Natural killer cell treated with Interleukin-12 subunit alpha and Interleukin-12 subunit beta and Interleukin-15 and Interleukin-18, amount 100 ng/mL, for 72 hours (primary cell): ENCODE measurements at regions not wholly inside any gene's neighbourhood (a gene's known extent, or its start where the extent isn't known, plus 50 kb on each side); places are given as distances from the start of the nearest gene placed in this dataset.

ENCODE experiments used
- ATAC-seq, 2 donors: fragments of 150-1000 bp; cut with Tn5 transposase in 1 of 2; sonication (Bioruptor Pico), chemical (Tn5 transposase) in 1 of 2; 2 replicates each; pipeline ENCODE4 v1.10.0; 2021
- DNase-seq: peaks from one replicate; pipeline ENCODE4 v3.0.0; 2022; ENCODE audit warnings: low spot score
- H3K27ac Mint-ChIP-seq, 2 donors: 1 replicate in 1 of 2; 2 replicates in 1 of 2; pipeline ENCODE4 v1.8.0; 2022; ENCODE audit warnings: mixed read lengths in 2 of 2, mild to moderate bottlenecking in 1 of 2, moderate library complexity in 1 of 2
- H3K27me3 Mint-ChIP-seq, 2 donors: 1 replicate in 1 of 2; 2 replicates in 1 of 2; pipeline ENCODE4 v1.8.0; 2022; ENCODE audit warnings: mixed read lengths in 2 of 2
- H3K36me3 Mint-ChIP-seq: one replicate; pipeline ENCODE4 v1.8.0; 2022; ENCODE audit warnings: mixed read lengths
- H3K4me1 Mint-ChIP-seq, 2 donors: 1 replicate in 1 of 2; 2 replicates in 1 of 2; pipeline ENCODE4 v1.8.0; 2022; ENCODE audit warnings: low read depth in 2 of 2, mixed read lengths in 2 of 2, mild to moderate bottlenecking in 1 of 2
- H3K4me3 Mint-ChIP-seq: one replicate; pipeline ENCODE4 v1.8.0; 2022; ENCODE audit warnings: mixed read lengths
- H3K9me3 Mint-ChIP-seq: 2 replicates; pipeline ENCODE4 v1.8.0; 2022; ENCODE audit warnings: mixed read lengths

- Mint-ChIP-seq H3K4me3 (no peak overlapping the region), H3K27me3 (peaks cover 16% of the 10 kb centered on the region in 2 donors), H3K4me1 (no peaks in the 10 kb centered on the region), H3K36me3 (no peaks in the 10 kb centered on the region), H3K9me3 (no peaks in the 10 kb centered on the region), H3K27ac (no peak overlapping the region)
- ATAC-seq (no peak), DNase-seq (no peak)
Measured at GRCh38 chr2:6749962-6750361, 115.7 kb downstream of the CMPK2 start.

GRCh38 chr2:6750411-6751158 lies 115.1 kb downstream of the CMPK2 start:
- ATAC-seq: no peak
- no peaks in the 10 kb centered on the region for H3K36me3 Mint-ChIP-seq
- peaks cover 10 to 16% of the 10 kb centered on the region in 2 donors for H3K27me3 Mint-ChIP-seq
- no peak overlapping the region for H3K4me3 Mint-ChIP-seq
- no peaks in the 10 kb centered on the region for H3K4me1 Mint-ChIP-seq
- DNase-seq: no peak
- no peaks in the 10 kb centered on the region for H3K9me3 Mint-ChIP-seq
- H3K27ac Mint-ChIP-seq: no peak overlapping the region

- H3K4me3 Mint-ChIP-seq: no peak overlapping the region
- peaks cover 0 to 5% of the 10 kb centered on the region in 2 donors for H3K27me3 Mint-ChIP-seq
- no peaks in the 10 kb centered on the region for H3K9me3 Mint-ChIP-seq
- ATAC-seq (peak; percentile 43 to 52), DNase-seq (no peak)
- no peaks in the 10 kb centered on the region for H3K36me3 Mint-ChIP-seq
- no peak overlapping the region for H3K27ac Mint-ChIP-seq
- no peaks in the 10 kb centered on the region for H3K4me1 Mint-ChIP-seq
Measured at GRCh38 chr2:6754419-6754818, 111.3 kb downstream of the CMPK2 start.

DNA sequence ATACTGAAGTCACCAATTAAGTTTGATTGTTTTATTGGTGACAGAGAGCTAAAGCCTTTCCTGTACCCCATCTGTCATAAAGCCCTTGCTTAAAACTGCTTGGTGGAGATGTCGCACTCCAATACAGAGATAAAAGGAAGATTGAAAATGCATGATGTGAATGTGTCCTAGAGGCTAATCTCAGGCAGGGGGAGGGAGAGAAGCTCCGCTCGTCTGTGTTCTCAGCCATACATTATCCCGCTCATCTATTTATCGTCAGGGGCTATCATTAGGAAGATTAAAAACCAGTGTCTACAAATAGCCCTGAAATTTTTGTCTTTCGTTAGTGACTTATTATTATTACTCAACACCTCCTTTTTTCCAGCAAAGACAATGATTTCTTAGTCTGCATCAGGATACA lies 110.3 kb downstream of the CMPK2 start:
- DNase-seq (no peak), ATAC-seq (no peak)
- Mint-ChIP-seq H3K36me3 (no peaks in the 10 kb centered on the region), H3K4me1 (no peaks in the 10 kb centered on the region), H3K27ac (no peak overlapping the region), H3K27me3 (peaks cover 0 to 5% of the 10 kb centered on the region in 2 donors), H3K4me3 (no peak overlapping the region), H3K9me3 (no peaks in the 10 kb centered on the region)

GRCh38 chr2:6757215-6757614 lies 108.5 kb downstream of the CMPK2 start:
- no peaks in the 10 kb centered on the region for H3K4me1 Mint-ChIP-seq
- ATAC-seq (no peak), DNase-seq (no peak)
- H3K27me3 Mint-ChIP-seq: peaks cover 0 to 5% of the 10 kb centered on the region in 2 donors
- no peak overlapping the region for H3K4me3 Mint-ChIP-seq
- no peaks in the 10 kb centered on the region for H3K36me3 Mint-ChIP-seq
- no peaks in the 10 kb centered on the region for H3K9me3 Mint-ChIP-seq
- H3K27ac Mint-ChIP-seq: no peak overlapping the region

DNA sequence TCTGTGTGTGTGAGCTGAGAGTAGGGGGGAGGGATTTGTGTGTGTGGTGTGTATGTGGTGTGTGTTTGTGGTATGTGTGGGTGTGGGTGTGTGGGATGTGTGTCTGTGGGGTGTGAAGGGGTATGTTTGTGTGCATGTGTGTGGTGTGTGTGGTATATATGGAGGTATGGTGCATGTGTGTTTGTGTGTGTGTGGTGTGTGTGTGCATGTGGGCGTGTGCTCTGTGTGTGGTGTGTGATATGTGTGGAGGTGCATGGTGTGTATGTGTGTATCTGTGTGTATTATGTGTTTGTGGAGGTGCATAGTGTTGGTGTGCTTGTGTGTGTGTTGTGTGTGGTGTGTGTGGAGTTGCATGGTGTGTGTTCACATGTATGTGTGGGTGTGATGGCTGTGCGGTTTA lies 106.0 kb downstream of the CMPK2 start:
- DNase-seq (no peak), ATAC-seq (peak in 1 of 2 donors; percentile 47)
- Mint-ChIP-seq H3K4me3 (no peak overlapping the region), H3K4me1 (no peaks in the 10 kb centered on the region), H3K27ac (no peak overlapping the region), H3K36me3 (no peaks in the 10 kb centered on the region), H3K27me3 (peaks cover 5 to 6% of the 10 kb centered on the region in 2 donors), H3K9me3 (no peaks in the 10 kb centered on the region)

GRCh38 chr2:6760132-6760531 lies 105.6 kb downstream of the CMPK2 start:
- Mint-ChIP-seq H3K4me3 (no peak overlapping the region), H3K4me1 (no peaks in the 10 kb centered on the region), H3K27me3 (peaks cover 5 to 6% of the 10 kb centered on the region in 2 donors), H3K9me3 (no peaks in the 10 kb centered on the region), H3K27ac (no peak overlapping the region), H3K36me3 (no peaks in the 10 kb centered on the region)
- ATAC-seq: peak in 1 of 2 donors; percentile 5
- no peak for DNase-seq

DNA sequence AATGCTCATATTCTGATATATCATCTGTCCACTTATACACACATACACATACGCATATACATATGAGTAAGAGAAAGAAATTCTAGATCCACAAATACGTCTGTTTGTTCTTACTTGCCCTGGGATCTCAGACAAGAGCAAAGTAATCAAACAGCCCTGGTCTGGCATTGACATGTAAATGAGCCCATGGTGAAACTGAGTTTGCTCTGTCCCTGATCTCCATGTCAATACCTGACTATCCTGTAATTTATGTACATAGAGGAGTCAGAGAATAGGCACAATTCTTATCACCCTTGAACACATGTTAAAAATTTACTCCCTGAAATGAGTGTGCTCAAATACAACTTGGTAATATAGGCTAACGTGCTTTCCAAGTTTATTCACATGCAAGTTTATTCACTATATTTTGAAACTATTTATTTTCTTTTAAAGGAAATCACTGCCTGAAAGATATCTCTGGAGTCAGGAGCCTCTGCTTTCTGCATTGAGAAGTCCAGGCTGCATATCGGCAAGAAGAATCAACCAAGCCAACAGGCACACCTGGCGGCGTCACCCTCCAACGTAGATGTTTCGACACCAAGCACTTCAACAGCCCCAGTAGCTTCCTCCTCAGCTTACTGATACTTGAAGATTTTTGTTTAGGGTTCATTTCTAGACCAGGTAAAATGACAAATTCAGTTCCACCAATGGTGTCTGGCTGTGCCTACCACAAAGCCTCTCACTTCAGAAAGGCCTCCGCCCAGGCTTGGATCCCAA lies 100.6 kb downstream of the CMPK2 start:
- Mint-ChIP-seq H3K27ac (no peak overlapping the region), H3K27me3 (peaks cover 4 to 5% of the 10 kb centered on the region in 2 donors), H3K4me1 (no peaks in the 10 kb centered on the region), H3K36me3 (no peaks in the 10 kb centered on the region), H3K4me3 (no peak overlapping the region), H3K9me3 (no peaks in the 10 kb centered on the region)
- ATAC-seq (no peak), DNase-seq (no peak)

GRCh38 chr2:6769346-6769745 lies 96.4 kb downstream of the CMPK2 start:
- no peaks in the 10 kb centered on the region for H3K36me3 Mint-ChIP-seq
- H3K27ac Mint-ChIP-seq: no peak overlapping the region
- ATAC-seq: no peak
- H3K9me3 Mint-ChIP-seq: no peaks in the 10 kb centered on the region
- DNase-seq: no peak
- H3K4me3 Mint-ChIP-seq: no peak overlapping the region
- H3K4me1 Mint-ChIP-seq: no peaks in the 10 kb centered on the region
- peaks cover 5 to 21% of the 10 kb centered on the region in 2 donors for H3K27me3 Mint-ChIP-seq

DNA sequence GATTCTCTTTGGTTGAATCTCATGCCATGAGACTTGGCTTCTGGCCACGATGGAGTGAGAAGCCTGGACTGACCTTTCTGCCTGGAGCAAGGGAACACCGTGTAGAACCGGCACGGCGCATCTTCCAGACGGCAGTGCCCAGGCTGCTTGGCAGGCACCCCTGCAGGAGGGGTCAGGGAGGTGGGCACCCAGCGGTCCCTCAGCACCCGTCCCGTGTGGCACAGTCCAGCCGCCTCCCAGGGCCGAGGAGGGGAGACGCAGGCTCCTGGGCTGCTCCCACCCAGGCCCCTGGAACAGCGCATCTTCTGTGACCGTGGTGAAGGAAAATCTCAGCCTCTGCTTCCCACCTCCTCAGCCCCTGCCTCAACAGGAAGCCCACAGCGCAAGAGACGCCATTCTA lies 95.7 kb downstream of the CMPK2 start:
- H3K4me3 Mint-ChIP-seq: no peak overlapping the region
- DNase-seq (no peak), ATAC-seq (peak in 1 of 2 donors; percentile 17)
- no peaks in the 10 kb centered on the region for H3K4me1 Mint-ChIP-seq
- H3K27me3 Mint-ChIP-seq: peaks cover 5 to 27% of the 10 kb centered on the region in 2 donors
- H3K9me3 Mint-ChIP-seq: no peaks in the 10 kb centered on the region
- no peak overlapping the region for H3K27ac Mint-ChIP-seq
- H3K36me3 Mint-ChIP-seq: no peaks in the 10 kb centered on the region

DNA sequence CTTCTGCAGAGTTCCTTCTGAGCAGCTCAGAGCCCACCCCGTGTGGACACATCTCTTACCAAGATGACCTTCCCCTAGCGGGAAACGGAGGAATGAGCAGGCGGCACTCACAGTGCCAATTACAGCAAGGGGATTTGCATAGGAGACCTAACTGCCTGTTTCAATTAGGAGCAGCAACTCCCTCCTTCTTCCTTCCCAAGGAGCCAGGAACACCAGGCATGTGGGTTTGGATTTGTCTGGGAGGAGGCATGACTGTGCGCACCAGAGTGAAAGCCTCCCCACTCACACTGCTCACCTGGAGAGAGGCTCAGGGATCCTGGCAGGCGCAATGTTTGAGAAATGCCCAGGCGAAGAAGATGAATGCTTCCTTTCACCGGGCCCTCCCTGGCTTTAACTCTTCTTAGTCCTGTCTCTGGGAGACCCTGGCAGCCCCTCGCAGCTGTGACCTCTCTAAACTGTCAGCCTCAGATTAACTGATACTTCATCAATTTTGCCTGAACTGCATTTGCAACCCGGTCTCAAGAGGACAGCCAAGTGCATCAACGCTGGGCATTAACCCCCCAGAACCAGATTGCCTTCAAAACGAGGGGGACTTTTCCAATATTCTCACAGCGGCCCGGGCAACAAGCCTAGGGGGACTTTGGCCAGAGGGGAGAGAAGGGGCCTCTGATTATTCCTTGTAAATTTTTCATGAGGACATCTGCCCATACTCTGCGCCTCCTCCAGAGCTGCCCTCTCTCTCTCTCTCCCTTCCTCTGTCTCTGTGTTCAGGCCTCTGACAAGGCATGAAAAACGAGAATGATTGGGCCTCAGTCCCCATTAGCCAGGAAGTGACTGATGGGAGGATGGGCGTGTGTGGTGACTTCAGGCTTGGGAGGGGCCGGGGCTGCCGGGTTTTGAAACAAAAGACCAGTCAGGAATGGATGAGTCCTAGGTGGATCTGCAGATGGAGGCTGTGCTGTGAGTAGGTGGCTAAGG lies 93.8 kb downstream of the CMPK2 start:
- peaks cover 8 to 30% of the 10 kb centered on the region in 2 donors for H3K27me3 Mint-ChIP-seq
- no peak overlapping the region for H3K4me3 Mint-ChIP-seq
- ATAC-seq: no peak
- H3K9me3 Mint-ChIP-seq: no peaks in the 10 kb centered on the region
- H3K36me3 Mint-ChIP-seq: no peaks in the 10 kb centered on the region
- no peak for DNase-seq
- no peak overlapping the region for H3K27ac Mint-ChIP-seq
- H3K4me1 Mint-ChIP-seq: no peaks in the 10 kb centered on the region

DNA sequence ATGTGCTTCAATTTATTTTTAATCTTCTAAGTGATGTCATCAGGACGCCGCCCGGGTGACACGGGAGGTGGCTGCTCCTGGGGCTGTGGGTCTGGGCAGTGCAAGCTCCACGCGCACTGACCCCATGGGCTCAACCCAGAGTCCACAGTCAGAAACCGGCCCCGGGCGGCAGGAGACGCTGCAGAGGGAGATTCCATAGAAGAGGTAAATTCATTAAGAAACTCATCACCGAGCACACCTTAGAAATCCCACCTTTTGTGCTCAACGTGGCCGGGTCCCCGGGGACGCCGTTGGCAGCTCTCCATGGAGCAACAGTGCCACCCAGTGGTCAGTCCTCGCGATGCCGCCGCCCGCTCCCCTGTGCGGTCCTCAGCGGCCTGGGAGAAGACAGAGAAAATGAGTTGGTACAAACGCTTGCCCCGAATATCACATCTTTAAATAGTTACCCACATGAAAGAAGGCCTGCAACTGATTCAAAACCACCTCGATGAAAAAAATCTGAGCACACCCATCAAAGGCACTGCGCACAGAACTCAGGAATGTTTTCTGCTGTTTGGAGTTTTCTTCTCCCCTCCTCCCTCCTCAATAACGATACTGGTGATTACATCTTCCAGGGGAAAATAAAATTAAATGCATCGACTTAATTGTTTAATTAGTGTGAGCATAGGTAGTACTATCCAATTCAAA lies 92.6 kb downstream of the CMPK2 start:
- Mint-ChIP-seq H3K27me3 (peaks cover 8 to 37% of the 10 kb centered on the region in 2 donors), H3K4me1 (no peaks in the 10 kb centered on the region), H3K27ac (no peak overlapping the region), H3K4me3 (no peak overlapping the region), H3K9me3 (no peaks in the 10 kb centered on the region), H3K36me3 (no peaks in the 10 kb centered on the region)
- peak; percentile 82 for ATAC-seq
- DNase-seq: peak; percentile 70

DNA sequence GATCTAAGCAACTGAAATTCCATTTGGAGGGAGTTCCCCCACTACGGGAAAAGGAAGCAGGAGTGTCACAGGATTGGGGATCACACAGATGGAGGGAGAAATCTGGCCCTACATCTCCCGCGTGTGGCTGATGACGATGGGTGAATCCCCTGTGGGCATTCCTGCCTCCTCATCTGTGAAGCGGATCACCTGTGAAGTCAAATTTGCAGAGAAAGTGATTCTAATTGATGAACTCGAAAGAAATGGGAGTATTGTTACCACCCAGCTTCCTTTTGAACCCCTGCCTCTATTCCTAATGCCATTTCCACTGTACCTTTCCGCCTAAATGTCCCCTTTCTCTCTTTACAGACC lies 92.0 kb downstream of the CMPK2 start:
- DNase-seq: no peak
- no peaks in the 10 kb centered on the region for H3K9me3 Mint-ChIP-seq
- H3K36me3 Mint-ChIP-seq: no peaks in the 10 kb centered on the region
- no peak overlapping the region for H3K4me3 Mint-ChIP-seq
- no peaks in the 10 kb centered on the region for H3K4me1 Mint-ChIP-seq
- H3K27ac Mint-ChIP-seq: no peak overlapping the region
- ATAC-seq: no peak
- peaks cover 8 to 37% of the 10 kb centered on the region in 2 donors for H3K27me3 Mint-ChIP-seq
